HepG2 (cell line): ENCODE measurements at regions not wholly inside any gene's neighbourhood (a gene's known extent, or its start where the extent isn't known, plus 50 kb on each side); places are given as distances from the start of the nearest gene placed in this dataset.

ENCODE experiments used
- ATF3 ChIP-seq: sonication (generic); formaldehyde crosslinking; IDR thresholded peaks from 2 replicates; pipeline ENCODE4 v1.4.0; 2020; ENCODE audit warnings: missing genetic modification reagents
- BRF2 ChIP-seq: sonication (generic); formaldehyde crosslinking; IDR thresholded peaks from 2 replicates; pipeline ENCODE4 v1.8.1; 2022; ENCODE audit warnings: mild to moderate bottlenecking, missing genetic modification reagents
- CEBPB ChIP-seq: IDR thresholded peaks from 2 replicates; pipeline ENCODE4 v1.6.1; 2011; ENCODE audit warnings: low read depth, low read length, improper control_type of control experiment, borderline replicate concordance
- PHF5A ChIP-seq: IDR thresholded peaks from one replicate; pipeline ENCODE4 v1.6.1; 2018; ENCODE audit warnings: low read depth, missing genetic modification reagents; ENCODE audit not compliant: unreplicated experiment
- TAF1 ChIP-seq: sonication (generic); formaldehyde crosslinking; IDR thresholded peaks from 2 replicates; pipeline ENCODE4 v1.4.0; 2020; ENCODE audit warnings: missing genetic modification reagents
- ZHX1 ChIP-seq: sonication (generic); formaldehyde crosslinking; IDR thresholded peaks from 2 replicates; pipeline ENCODE4 v1.8.1; 2022; ENCODE audit warnings: low read depth, mild to moderate bottlenecking, missing genetic modification reagents

GRCh38 chr16:62100651-62101050, 64.4 kb upstream of the CDH8 start:
- TF ChIP-seq BRF2 (CRISPR knock-in tag) = no peak
- TF ChIP-seq CEBPB = no peak
- TF ChIP-seq ZHX1 (CRISPR knock-in tag) = no peak
- no peak for TF ChIP-seq ATF3 (CRISPR knock-in tag)
- no peak for TF ChIP-seq PHF5A (CRISPR knock-in tag)
- no peak for TF ChIP-seq TAF1 (CRISPR knock-in tag)
